ENCODE measurements at regions not wholly inside any gene's neighbourhood (a gene's known extent, or its start where the extent isn't known, plus 50 kb on each side); places are given as distances from the start of the nearest gene placed in this dataset.
"Not testable (repeated sequence)": the region's sequence is repeated elsewhere in the genome, so short reads cannot be mapped to it uniquely, and the experiment has no call there.

- not testable (repeated sequence) for DNase-seq
Observed at GRCh38 chr11:11715075-11715474, 93.3 kb upstream of the GALNT18 start.

- no peak for DNase-seq
Observed at GRCh38 chr11:11710556-11710955, 88.8 kb upstream of the GALNT18 start.

DNA sequence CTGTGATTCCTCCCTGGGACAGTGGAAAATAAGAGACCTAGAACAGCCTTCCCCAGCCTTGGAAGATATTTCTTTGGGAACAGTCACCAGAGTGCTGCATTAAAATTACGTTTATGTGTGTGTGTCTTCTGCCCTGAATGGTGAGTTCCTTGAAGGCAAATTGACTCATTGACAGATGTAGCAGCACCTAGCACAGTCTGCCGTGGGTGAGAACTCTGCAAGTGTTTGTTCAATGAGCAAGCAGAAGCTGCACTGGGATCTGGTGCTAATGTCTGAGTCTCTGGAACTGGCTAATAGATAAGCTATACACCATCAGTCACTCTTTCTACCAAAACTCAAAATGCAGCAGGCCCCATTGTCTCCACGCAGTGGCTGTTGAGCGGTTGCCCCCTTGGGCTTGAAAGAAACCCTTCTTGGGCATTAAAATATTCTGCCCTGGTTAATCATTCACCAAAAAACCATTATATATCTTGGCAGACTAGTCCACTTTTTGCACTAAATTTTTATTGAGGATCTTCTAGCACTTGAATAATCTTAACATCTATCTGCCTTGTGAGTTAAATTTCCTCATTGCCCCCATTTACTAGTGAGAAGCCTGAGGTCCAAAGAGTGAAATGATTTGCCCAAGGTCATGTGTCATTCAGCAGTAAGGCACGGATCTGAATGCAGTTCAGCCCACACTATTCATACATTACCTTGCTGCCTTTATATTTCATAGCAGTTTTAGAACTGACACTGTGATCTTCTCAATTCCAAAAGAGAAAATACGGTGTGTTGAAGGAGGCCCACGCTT, 87.8 kb upstream of the GALNT18 start:
- no peak for DNase-seq

GRCh38 chr11:11708256-11708655, 86.5 kb upstream of the GALNT18 start:
- DNase-seq, result no peak

DNA sequence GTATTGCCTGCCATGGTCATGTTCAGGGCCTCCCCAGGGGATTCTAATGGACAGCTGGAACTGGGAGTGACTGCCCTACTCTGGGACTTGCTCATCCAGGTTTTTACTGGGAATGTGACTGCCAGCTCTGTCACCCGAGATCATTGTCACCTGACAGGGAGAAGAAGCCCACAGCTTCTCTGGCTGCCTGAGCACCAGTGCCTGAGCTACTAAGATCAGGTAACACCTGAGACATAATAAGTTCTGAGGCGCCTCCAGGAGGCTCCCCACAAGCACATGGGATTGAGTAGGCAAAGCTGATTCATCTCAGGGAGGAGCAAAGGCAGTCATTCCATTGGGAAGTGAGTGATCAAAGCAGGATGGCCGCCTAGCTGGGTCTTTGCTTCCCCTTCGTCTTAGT, 84.2 kb upstream of the GALNT18 start:
- no peak for DNase-seq

DNA sequence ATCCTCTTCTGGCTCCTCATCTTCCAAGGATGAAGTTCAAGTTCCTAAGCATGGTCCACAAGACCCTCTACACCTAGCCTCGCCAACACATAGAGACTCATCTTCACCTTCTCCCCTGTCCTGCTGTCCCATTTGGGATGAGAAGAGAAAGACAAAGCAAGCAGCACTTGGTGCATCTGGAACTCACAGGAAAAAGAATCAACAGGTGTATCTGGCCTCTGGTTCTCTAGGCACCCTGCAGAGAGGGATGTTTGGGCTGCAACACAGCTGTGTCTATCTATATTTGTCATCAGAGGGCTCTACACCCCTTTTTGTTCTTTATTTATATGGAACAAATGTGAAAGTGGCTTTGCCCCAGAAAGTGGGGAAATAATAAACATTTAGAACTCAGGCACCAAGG, 82.1 kb upstream of the GALNT18 start:
- DNase-seq, result no peak

DNA sequence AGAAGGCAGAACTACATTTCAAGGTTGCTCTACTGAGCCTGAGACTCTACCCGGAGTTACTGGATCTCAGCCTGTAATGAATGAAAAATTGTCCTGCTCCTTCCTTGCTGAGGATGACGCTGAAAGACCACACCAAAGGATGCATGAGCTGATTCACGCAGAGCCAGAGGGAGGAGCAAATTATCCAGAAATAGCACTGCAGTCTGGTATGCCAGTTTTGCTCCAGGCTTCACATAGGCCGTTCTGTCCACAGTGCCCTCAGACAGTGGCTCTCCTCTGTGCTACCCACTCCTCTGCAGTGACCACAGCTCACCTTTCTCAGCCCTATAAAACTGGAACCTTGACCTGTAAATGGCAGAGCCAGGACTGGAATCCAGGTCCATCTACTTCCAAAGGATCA, 79.3 kb upstream of the GALNT18 start:
- DNase-seq, result peak; percentile 47

DNA sequence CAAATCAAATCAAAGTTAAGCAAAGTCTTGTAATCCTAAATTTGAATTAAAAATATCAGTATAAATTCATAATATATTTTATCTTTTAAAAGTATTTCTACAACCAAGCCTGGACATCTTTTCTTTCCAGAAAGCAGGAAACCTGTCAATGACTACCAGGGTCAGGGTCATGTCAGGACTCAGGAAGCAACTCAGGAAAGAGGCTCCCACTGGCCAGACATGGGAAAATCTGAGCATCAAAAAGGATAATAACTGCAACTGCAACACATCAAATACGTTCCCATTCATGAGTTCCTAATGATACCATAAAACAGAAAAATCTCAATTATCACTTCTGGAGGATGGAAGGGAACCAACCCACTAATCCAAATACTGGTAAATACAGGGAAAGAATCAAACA, 76.0 kb upstream of the GALNT18 start:
- DNase-seq, result no peak

- no peak for DNase-seq
Observed at GRCh38 chr11:11691296-11692151, 69.7 kb upstream of the GALNT18 start.

GRCh38 chr11:11681536-11681935, 59.7 kb upstream of the GALNT18 start:
- no peak for DNase-seq

GRCh38 chr11:11677672-11678356, 56.0 kb upstream of the GALNT18 start:
- no peak for DNase-seq

DNA sequence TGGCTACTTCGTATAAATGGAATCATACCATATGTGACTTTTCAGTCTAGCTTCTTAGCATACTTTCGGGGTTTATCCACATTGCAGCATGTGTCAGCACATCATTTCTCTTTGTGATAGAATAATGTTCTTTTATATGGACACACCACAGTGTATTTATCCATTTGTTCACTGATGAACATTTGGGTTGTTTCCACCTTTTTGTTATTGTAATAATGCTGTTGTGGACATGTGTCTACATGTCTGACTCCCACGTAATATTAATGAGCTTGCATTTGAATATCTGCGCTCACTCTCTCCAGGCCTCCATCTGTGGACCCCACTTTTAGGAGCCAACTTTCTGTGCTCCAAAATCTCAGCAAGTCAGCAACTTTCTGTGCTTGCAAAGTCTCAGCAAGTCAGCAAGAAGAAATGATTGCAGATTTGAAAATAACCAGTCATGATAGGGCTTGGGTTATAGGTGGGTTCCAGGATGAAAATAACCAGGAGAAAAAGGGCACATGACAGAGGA, 53.9 kb upstream of the GALNT18 start:
- DNase-seq, result no peak

- no peak for DNase-seq
Observed at GRCh38 chr11:11672789-11673188, 51.0 kb upstream of the GALNT18 start.

DNA sequence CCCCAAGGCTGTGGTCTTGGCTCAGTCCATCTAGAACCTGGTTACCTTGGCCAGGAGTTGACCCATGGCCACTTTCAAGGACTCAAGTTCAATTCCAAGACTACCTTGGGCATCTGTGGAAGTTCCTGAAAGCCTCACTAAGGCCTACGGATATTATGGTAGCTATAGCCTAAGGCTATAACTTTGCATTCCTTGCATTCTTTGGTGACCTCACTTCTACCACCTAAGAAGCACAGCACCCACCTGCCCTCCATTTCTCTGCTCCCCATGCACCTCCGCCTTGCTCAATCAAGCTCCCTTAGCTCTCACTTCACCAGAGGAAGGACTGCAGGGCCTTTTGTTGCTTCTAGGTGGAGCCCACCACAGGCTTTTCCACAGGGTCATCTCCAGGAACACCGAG, 50.3 kb upstream of the GALNT18 start:
- no peak for DNase-seq
